Panc1 (cell line): ENCODE measurements at regions not wholly inside any gene's neighbourhood (a gene's known extent, or its start where the extent isn't known, plus 50 kb on each side); places are given as distances from the start of the nearest gene placed in this dataset.

Source experiments
- POLR2AphosphoS5 ChIP-seq: IDR thresholded peaks from 2 replicates; pipeline ENCODE4 v1.6.1; 2012; ENCODE audit warnings: mild to moderate bottlenecking, low read depth, low read length, moderate library complexity
- SIN3A ChIP-seq: IDR thresholded peaks from 2 replicates; pipeline ENCODE4 v1.6.1; 2012; ENCODE audit warnings: low read depth, mild to moderate bottlenecking, low read length, moderate library complexity, borderline replicate concordance; ENCODE audit not compliant: insufficient read depth
- TCF7L2 ChIP-seq: IDR thresholded peaks from 2 replicates; pipeline ENCODE4 v1.6.1; 2011; ENCODE audit warnings: mild to moderate bottlenecking, low read depth, low read length, inconsistent platforms
- TF ChIP-seq, protein P1 (sequence below): fragments of 450-650 bp; IDR thresholded peaks from 2 replicates; pipeline ENCODE4 v1.5.1; 2017; ENCODE audit warnings: mild to moderate bottlenecking
- TF ChIP-seq, protein P2 (sequence below), 2 experiments: IDR thresholded peaks; 2 replicates each; pipeline ENCODE4 v1.6.1; 2011 to 2012; ENCODE audit warnings: low read depth in 2 of 2, control low read depth in 1 of 2, low read length in 1 of 2, mild to moderate bottlenecking in 1 of 2, moderate library complexity in 1 of 2; ENCODE audit not compliant: insufficient read depth in 1 of 2

DNA sequence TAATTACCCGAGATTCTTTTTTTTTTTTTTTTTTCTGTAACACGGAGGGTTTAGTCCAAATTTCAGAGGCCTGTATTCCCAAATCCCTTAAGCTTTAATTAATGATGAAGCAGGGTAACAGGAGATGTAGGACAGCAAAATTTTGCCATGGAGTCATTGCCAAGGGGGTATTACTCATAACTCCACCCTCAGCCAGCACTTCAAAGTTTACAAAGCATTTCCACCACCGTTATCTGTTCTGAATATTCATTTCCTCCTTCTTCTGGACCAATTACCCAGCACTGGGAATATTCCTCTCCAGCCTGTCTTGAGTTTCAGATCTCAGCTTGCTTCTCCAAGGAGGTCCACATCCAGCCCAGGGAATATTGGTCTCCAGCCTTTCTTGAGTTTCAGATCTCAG lies 747.5 kb upstream of the EEF2KMT start:
- TF ChIP-seq, protein P1, sequence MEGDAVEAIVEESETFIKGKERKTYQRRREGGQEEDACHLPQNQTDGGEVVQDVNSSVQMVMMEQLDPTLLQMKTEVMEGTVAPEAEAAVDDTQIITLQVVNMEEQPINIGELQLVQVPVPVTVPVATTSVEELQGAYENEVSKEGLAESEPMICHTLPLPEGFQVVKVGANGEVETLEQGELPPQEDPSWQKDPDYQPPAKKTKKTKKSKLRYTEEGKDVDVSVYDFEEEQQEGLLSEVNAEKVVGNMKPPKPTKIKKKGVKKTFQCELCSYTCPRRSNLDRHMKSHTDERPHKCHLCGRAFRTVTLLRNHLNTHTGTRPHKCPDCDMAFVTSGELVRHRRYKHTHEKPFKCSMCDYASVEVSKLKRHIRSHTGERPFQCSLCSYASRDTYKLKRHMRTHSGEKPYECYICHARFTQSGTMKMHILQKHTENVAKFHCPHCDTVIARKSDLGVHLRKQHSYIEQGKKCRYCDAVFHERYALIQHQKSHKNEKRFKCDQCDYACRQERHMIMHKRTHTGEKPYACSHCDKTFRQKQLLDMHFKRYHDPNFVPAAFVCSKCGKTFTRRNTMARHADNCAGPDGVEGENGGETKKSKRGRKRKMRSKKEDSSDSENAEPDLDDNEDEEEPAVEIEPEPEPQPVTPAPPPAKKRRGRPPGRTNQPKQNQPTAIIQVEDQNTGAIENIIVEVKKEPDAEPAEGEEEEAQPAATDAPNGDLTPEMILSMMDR, result no peak
- TF ChIP-seq, protein P2, sequence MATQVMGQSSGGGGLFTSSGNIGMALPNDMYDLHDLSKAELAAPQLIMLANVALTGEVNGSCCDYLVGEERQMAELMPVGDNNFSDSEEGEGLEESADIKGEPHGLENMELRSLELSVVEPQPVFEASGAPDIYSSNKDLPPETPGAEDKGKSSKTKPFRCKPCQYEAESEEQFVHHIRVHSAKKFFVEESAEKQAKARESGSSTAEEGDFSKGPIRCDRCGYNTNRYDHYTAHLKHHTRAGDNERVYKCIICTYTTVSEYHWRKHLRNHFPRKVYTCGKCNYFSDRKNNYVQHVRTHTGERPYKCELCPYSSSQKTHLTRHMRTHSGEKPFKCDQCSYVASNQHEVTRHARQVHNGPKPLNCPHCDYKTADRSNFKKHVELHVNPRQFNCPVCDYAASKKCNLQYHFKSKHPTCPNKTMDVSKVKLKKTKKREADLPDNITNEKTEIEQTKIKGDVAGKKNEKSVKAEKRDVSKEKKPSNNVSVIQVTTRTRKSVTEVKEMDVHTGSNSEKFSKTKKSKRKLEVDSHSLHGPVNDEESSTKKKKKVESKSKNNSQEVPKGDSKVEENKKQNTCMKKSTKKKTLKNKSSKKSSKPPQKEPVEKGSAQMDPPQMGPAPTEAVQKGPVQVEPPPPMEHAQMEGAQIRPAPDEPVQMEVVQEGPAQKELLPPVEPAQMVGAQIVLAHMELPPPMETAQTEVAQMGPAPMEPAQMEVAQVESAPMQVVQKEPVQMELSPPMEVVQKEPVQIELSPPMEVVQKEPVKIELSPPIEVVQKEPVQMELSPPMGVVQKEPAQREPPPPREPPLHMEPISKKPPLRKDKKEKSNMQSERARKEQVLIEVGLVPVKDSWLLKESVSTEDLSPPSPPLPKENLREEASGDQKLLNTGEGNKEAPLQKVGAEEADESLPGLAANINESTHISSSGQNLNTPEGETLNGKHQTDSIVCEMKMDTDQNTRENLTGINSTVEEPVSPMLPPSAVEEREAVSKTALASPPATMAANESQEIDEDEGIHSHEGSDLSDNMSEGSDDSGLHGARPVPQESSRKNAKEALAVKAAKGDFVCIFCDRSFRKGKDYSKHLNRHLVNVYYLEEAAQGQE (IDR thresholded peaks at IDR 0.05; ENCODE audit: insufficient read depth in 1 of 2, low read depth in 2 of 2, low read length in 1 of 2), result no peak
- no peak for TF ChIP-seq POLR2AphosphoS5
- TF ChIP-seq TCF7L2, result no peak
- no peak for TF ChIP-seq SIN3A
